Parathyroid adenoma (tissue), 2 donors: ENCODE measurements at regions not wholly inside any gene's neighbourhood (a gene's known extent, or its start where the extent isn't known, plus 50 kb on each side); places are given as distances from the start of the nearest gene placed in this dataset.

ENCODE experiments used
- H2AFZ ChIP-seq: fragments of 300-600 bp; sonication (generic); one replicate; pipeline ENCODE4 v1.7.0; 2017; ENCODE audit warnings: antibody characterized with exemption, mild to moderate bottlenecking
- H3K27ac ChIP-seq: fragments of 300-600 bp; sonication (generic); one replicate; pipeline ENCODE4 v1.7.0; 2017
- H3K27me3 ChIP-seq: fragments of 300-600 bp; sonication (generic); one replicate; pipeline ENCODE4 v1.7.0; 2017; ENCODE audit warnings: low read length; ENCODE audit not compliant: control insufficient read depth, insufficient read depth
- H3K36me3 ChIP-seq: fragments of 300-600 bp; sonication (generic); one replicate; pipeline ENCODE4 v1.7.0; 2017; ENCODE audit warnings: low read length; ENCODE audit not compliant: control insufficient read depth, insufficient read depth
- H3K4me1 ChIP-seq: fragments of 300-600 bp; sonication (generic); one replicate; pipeline ENCODE4 v1.7.0; 2017; ENCODE audit warnings: control low read depth
- H3K4me2 ChIP-seq: fragments of 300-600 bp; sonication (generic); one replicate; pipeline ENCODE4 v1.7.0; 2017; ENCODE audit warnings: low read length
- H3K4me3 ChIP-seq: fragments of 300-600 bp; sonication (generic); one replicate; pipeline ENCODE4 v1.7.0; 2017; ENCODE audit warnings: low read depth, low read length
- H3K79me2 ChIP-seq: fragments of 300-600 bp; sonication (generic); one replicate; pipeline ENCODE4 v1.7.0; 2017; ENCODE audit warnings: control low read depth
- H3K9ac ChIP-seq: fragments of 300-600 bp; sonication (generic); one replicate; pipeline ENCODE4 v1.7.0; 2017; ENCODE audit warnings: mild to moderate bottlenecking
- H3K9me3 ChIP-seq: fragments of 300-600 bp; sonication (generic); one replicate; pipeline ENCODE4 v1.7.0; 2017; ENCODE audit warnings: low read length; ENCODE audit not compliant: control insufficient read depth
- TF ChIP-seq, protein P1 (sequence below): fragments of 300-600 bp; sonication (generic); IDR thresholded peaks from one replicate; pipeline ENCODE4 v1.7.0; 2017; ENCODE audit warnings: antibody characterized with exemption, mild to moderate bottlenecking
- donor health status: primary hyperparathyroidism.

- no peak overlapping the region for H2AFZ ChIP-seq
- TF ChIP-seq, protein P1, sequence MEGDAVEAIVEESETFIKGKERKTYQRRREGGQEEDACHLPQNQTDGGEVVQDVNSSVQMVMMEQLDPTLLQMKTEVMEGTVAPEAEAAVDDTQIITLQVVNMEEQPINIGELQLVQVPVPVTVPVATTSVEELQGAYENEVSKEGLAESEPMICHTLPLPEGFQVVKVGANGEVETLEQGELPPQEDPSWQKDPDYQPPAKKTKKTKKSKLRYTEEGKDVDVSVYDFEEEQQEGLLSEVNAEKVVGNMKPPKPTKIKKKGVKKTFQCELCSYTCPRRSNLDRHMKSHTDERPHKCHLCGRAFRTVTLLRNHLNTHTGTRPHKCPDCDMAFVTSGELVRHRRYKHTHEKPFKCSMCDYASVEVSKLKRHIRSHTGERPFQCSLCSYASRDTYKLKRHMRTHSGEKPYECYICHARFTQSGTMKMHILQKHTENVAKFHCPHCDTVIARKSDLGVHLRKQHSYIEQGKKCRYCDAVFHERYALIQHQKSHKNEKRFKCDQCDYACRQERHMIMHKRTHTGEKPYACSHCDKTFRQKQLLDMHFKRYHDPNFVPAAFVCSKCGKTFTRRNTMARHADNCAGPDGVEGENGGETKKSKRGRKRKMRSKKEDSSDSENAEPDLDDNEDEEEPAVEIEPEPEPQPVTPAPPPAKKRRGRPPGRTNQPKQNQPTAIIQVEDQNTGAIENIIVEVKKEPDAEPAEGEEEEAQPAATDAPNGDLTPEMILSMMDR, result no peak
- H3K27me3 ChIP-seq, result no peaks in the 10 kb centered on the region
- no peaks in the 10 kb centered on the region for H3K79me2 ChIP-seq
- H3K4me2 ChIP-seq, result no peak overlapping the region
- H3K9ac ChIP-seq, result no peak overlapping the region
- no peaks in the 10 kb centered on the region for H3K9me3 ChIP-seq
- no peaks in the 10 kb centered on the region for H3K4me1 ChIP-seq
- H3K36me3 ChIP-seq, result no peaks in the 10 kb centered on the region
- no peak overlapping the region for H3K4me3 ChIP-seq
- H3K27ac ChIP-seq, result no peak overlapping the region
Measured at GRCh38 chr4:24236532-24236931, 346.7 kb upstream of the PPARGC1A start.

DNA sequence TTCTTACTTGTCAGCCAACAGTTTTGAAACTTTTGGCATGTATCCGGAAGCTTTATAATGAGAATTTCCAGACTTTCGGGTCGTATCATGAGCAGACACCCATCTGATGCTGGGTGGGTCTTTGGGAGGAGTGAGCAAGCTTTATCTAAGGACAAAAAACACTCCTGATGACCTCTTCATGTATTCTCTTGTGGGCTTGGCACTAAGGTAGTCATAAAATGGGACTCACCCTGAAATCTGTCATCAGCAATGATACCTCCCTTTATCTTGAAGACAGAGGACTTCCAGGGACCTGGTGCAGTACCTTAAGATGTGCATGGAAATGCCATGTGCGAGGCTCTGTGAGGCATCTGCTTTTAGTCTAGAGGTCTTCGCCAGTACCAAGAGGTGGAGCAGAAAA lies 346.3 kb upstream of the PPARGC1A start:
- H2AFZ ChIP-seq, result no peak overlapping the region
- H3K27ac ChIP-seq, result no peak overlapping the region
- no peak overlapping the region for H3K4me3 ChIP-seq
- no peak overlapping the region for H3K4me2 ChIP-seq
- H3K9ac ChIP-seq, result no peak overlapping the region
- no peaks in the 10 kb centered on the region for H3K36me3 ChIP-seq
- H3K9me3 ChIP-seq, result no peaks in the 10 kb centered on the region
- H3K4me1 ChIP-seq, result no peaks in the 10 kb centered on the region
- TF ChIP-seq, protein P1, result no peak
- H3K27me3 ChIP-seq, result no peaks in the 10 kb centered on the region
- no peaks in the 10 kb centered on the region for H3K79me2 ChIP-seq

- no peak overlapping the region for H3K4me3 ChIP-seq
- H3K79me2 ChIP-seq, result no peaks in the 10 kb centered on the region
- no peaks in the 10 kb centered on the region for H3K27me3 ChIP-seq
- no peak overlapping the region for H2AFZ ChIP-seq
- no peak overlapping the region for H3K9ac ChIP-seq
- no peaks in the 10 kb centered on the region for H3K36me3 ChIP-seq
- H3K27ac ChIP-seq, result no peak overlapping the region
- no peaks in the 10 kb centered on the region for H3K4me1 ChIP-seq
- TF ChIP-seq, protein P1, result no peak
- no peak overlapping the region for H3K4me2 ChIP-seq
- H3K9me3 ChIP-seq, result no peaks in the 10 kb centered on the region
Measured at GRCh38 chr4:24235618-24236017, 345.8 kb upstream of the PPARGC1A start.

- no peak overlapping the region for H3K27ac ChIP-seq
- TF ChIP-seq, protein P1, result no peak
- H3K79me2 ChIP-seq, result no peaks in the 10 kb centered on the region
- H3K9ac ChIP-seq, result no peak overlapping the region
- no peaks in the 10 kb centered on the region for H3K27me3 ChIP-seq
- H3K4me1 ChIP-seq, result no peaks in the 10 kb centered on the region
- H3K4me2 ChIP-seq, result no peak overlapping the region
- no peak overlapping the region for H2AFZ ChIP-seq
- no peaks in the 10 kb centered on the region for H3K9me3 ChIP-seq
- H3K4me3 ChIP-seq, result no peak overlapping the region
- H3K36me3 ChIP-seq, result no peaks in the 10 kb centered on the region
Measured at GRCh38 chr4:24234288-24234848, 344.5 kb upstream of the PPARGC1A start.

DNA sequence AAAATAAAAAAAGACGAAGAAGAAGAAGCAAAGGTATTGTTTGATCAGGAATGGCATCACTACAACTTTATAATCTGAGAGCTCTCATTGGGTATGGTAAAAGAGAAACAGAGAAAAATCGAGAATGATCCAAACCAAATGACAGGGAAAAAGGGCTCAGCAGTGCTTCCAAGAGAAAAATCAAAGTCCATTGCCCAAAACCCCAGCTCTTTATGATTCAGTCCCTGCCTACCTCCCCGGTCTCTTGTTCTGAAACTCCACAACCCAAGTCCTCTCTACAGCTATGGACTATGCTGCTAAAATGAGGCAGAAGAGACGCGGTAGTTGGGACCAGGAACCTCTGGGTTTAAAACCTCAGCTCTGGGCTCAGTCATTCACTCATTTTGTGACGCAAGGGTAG lies 341.1 kb upstream of the PPARGC1A start:
- no peaks in the 10 kb centered on the region for H3K27me3 ChIP-seq
- TF ChIP-seq, protein P1, result no peak
- no peak overlapping the region for H3K4me2 ChIP-seq
- H3K79me2 ChIP-seq, result no peaks in the 10 kb centered on the region
- no peak overlapping the region for H3K9ac ChIP-seq
- H2AFZ ChIP-seq, result no peak overlapping the region
- H3K4me3 ChIP-seq, result no peak overlapping the region
- no peaks in the 10 kb centered on the region for H3K9me3 ChIP-seq
- no peaks in the 10 kb centered on the region for H3K4me1 ChIP-seq
- no peak overlapping the region for H3K27ac ChIP-seq
- H3K36me3 ChIP-seq, result no peaks in the 10 kb centered on the region
